ENCODE measurements at regions not wholly inside any gene's neighbourhood (a gene's known extent, or its start where the extent isn't known, plus 50 kb on each side); places are given as distances from the start of the nearest gene placed in this dataset.

GRCh38 chr16:64470916-64471315 lies 650.9 kb downstream of the CDH11 start:
- H3K36me3 Mint-ChIP-seq (ENCODE audit: low read depth) = no peaks in the 10 kb centered on the region
- no peak for TF ChIP-seq CTCF (IDR thresholded peaks at IDR 0.05)
- H3K27ac Mint-ChIP-seq = no peak overlapping the region
- no peak for DNase-seq
- no peak overlapping the region for H3K4me3 Mint-ChIP-seq
- peaks cover 5% of the 10 kb centered on the region; the same call in 1 of the 2 replicates for H3K9me3 Mint-ChIP-seq
- H3K27me3 Mint-ChIP-seq (ENCODE audit: insufficient read depth) = no peaks in the 10 kb centered on the region
- peaks cover 12% of the 10 kb centered on the region for H3K4me1 Mint-ChIP-seq (ENCODE audit: low read depth)

GRCh38 chr16:64469906-64470702 lies 651.8 kb downstream of the CDH11 start:
- H3K36me3 Mint-ChIP-seq (ENCODE audit: low read depth) = no peaks in the 10 kb centered on the region
- peaks cover 5% of the 10 kb centered on the region; the same call in 1 of the 2 replicates for H3K9me3 Mint-ChIP-seq
- no peaks in the 10 kb centered on the region for H3K27me3 Mint-ChIP-seq (ENCODE audit: insufficient read depth)
- H3K4me1 Mint-ChIP-seq (ENCODE audit: low read depth) = peaks cover 12% of the 10 kb centered on the region
- no peak; the same call in 1 of the 2 replicates for TF ChIP-seq CTCF (IDR thresholded peaks at IDR 0.05)
- no peak overlapping the region for H3K27ac Mint-ChIP-seq
- no peak for DNase-seq
- no peak overlapping the region for H3K4me3 Mint-ChIP-seq

GRCh38 chr16:64469351-64469750 lies 652.5 kb downstream of the CDH11 start:
- Mint-ChIP-seq H3K4me1 (ENCODE audit: low read depth) (peaks cover 12% of the 10 kb centered on the region), H3K27me3 (ENCODE audit: insufficient read depth) (no peaks in the 10 kb centered on the region), H3K36me3 (ENCODE audit: low read depth) (no peaks in the 10 kb centered on the region), H3K9me3 (peaks cover 5% of the 10 kb centered on the region; the same call in 1 of the 2 replicates), H3K27ac (no peak overlapping the region), H3K4me3 (no peak overlapping the region)
- DNase-seq = no peak
- no peak for TF ChIP-seq CTCF (IDR thresholded peaks at IDR 0.05)

GRCh38 chr16:64468515-64469090 lies 653.3 kb downstream of the CDH11 start:
- peaks cover 5% of the 10 kb centered on the region; the same call in 1 of the 2 replicates for H3K9me3 Mint-ChIP-seq
- DNase-seq = no peak
- H3K4me3 Mint-ChIP-seq = no peak overlapping the region
- no peak for TF ChIP-seq CTCF (IDR thresholded peaks at IDR 0.05)
- H3K36me3 Mint-ChIP-seq (ENCODE audit: low read depth) = no peaks in the 10 kb centered on the region
- H3K27me3 Mint-ChIP-seq (ENCODE audit: insufficient read depth) = no peaks in the 10 kb centered on the region
- no peak overlapping the region for H3K27ac Mint-ChIP-seq
- H3K4me1 Mint-ChIP-seq (ENCODE audit: low read depth) = peaks cover 12% of the 10 kb centered on the region

GRCh38 chr16:64459821-64460220 lies 662.0 kb downstream of the CDH11 start:
- TF ChIP-seq CTCF (IDR thresholded peaks at IDR 0.05) = no peak
- Mint-ChIP-seq H3K4me1 (ENCODE audit: low read depth) (peaks cover 14% of the 10 kb centered on the region), H3K36me3 (ENCODE audit: low read depth) (no peaks in the 10 kb centered on the region), H3K9me3 (no peaks in the 10 kb centered on the region), H3K27ac (no peak overlapping the region), H3K27me3 (ENCODE audit: insufficient read depth) (no peaks in the 10 kb centered on the region), H3K4me3 (no peak overlapping the region)
- no peak for DNase-seq

Data from HFFc6 (cell line).